SU-DHL-6 (cell line): ENCODE measurements at regions not wholly inside any gene's neighbourhood (a gene's known extent, or its start where the extent isn't known, plus 50 kb on each side); places are given as distances from the start of the nearest gene placed in this dataset.

ENCODE experiments used
- EZH2phosphoT487 ChIP-seq: fragments of 200-600 bp; sonication (generic), shearing (Covaris generic); conservative IDR thresholded peaks from 2 replicates; pipeline ENCODE4 v1.6.1; 2018; ENCODE audit warnings: mild to moderate bottlenecking, antibody characterized with exemption, low read length, moderate library complexity, mixed read lengths
- TF ChIP-seq, protein P1 (sequence below): fragments of 200-600 bp; sonication (generic); IDR thresholded peaks from one replicate; pipeline ENCODE4 v1.5.1; 2017; ENCODE audit warnings: antibody characterized with exemption, mild to moderate bottlenecking, low read length, moderate library complexity; ENCODE audit not compliant: insufficient read depth, poor library complexity, severe bottlenecking

DNA sequence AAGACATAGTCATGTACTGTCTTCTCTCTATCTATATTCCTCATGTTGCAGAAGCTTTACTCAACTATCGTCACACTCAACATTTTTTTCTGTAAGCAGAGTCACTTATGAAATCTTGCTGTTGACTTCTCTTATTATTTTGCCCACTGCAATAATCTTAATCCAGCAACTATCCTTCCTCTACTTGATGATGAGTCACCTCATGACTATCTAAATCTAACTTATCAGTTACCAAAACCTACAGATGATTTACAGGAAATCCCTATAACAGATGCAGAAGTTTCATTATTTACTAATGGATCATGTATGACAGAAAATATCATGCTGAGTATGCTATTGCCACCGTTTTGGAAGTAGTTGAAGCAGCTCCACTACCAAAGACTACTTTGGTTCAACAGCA is 378.9 kb downstream of the DUSP10 start:
- TF ChIP-seq, protein P1, sequence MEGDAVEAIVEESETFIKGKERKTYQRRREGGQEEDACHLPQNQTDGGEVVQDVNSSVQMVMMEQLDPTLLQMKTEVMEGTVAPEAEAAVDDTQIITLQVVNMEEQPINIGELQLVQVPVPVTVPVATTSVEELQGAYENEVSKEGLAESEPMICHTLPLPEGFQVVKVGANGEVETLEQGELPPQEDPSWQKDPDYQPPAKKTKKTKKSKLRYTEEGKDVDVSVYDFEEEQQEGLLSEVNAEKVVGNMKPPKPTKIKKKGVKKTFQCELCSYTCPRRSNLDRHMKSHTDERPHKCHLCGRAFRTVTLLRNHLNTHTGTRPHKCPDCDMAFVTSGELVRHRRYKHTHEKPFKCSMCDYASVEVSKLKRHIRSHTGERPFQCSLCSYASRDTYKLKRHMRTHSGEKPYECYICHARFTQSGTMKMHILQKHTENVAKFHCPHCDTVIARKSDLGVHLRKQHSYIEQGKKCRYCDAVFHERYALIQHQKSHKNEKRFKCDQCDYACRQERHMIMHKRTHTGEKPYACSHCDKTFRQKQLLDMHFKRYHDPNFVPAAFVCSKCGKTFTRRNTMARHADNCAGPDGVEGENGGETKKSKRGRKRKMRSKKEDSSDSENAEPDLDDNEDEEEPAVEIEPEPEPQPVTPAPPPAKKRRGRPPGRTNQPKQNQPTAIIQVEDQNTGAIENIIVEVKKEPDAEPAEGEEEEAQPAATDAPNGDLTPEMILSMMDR: no peak
- TF ChIP-seq EZH2phosphoT487: no peak
